GM19025 (cell line): ENCODE measurements at regions not wholly inside any gene's neighbourhood (a gene's known extent, or its start where the extent isn't known, plus 50 kb on each side); places are given as distances from the start of the nearest gene placed in this dataset.

Source experiments
- ATAC-seq: cut with Tn5 transposase; IDR thresholded peaks from one replicate; pipeline ENCODE4 v1.9.1; 2021; ENCODE audit warnings: mild to moderate bottlenecking, low read depth, moderate library complexity; ENCODE audit not compliant: unreplicated experiment

DNA sequence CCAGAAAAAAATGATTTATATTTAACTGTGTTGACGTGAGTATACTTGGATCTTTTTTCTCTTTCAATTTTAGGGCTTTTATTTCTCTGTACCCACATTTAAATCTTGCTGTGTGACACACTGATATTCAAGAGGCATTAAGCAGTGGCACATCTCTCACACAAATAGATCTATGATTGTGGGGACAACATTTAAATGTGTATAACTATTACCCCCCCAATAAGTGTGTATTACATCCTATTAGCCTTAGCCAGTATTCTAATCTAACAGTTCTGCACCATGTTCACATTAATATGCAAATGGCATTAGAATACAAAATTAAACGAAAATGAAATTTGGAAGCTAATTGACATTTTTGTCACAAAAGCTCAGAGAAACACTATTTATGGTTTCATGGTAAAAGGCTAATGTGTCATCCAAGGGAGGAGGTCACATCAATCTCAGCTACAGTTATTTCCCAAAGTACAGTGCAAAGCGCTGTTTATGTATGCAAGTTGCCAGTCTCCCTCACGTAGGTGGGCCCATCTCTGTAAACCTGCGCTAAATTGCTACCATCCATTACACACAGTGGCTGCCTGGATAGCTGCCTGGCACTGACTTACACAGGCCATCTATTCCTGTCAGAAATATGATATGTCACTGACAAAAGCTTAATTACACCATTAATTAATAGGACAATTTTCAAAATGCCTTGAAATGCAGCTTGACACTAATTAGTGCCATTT, 984.7 kb upstream of the PCDH9 start:
- no peak for ATAC-seq

DNA sequence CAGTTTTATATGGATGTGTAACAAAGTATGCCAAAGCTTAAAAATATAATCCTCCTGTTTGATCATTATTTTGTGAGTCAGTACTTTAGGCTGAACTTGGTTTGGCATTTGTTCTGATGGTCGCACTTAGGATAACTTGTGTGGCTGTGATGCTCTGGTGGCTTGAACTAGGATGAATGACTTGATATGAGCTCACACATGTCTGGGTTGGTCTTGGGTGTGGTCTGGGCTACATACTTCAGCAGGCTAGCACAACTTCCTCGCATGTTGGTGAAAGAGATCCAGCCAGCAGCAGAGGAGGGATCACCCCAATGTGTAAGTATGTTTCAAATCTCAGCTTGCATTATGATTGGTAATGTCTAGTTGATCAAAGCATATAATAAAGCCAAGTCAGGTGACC, 969.1 kb upstream of the PCDH9 start:
- ATAC-seq: no peak

DNA sequence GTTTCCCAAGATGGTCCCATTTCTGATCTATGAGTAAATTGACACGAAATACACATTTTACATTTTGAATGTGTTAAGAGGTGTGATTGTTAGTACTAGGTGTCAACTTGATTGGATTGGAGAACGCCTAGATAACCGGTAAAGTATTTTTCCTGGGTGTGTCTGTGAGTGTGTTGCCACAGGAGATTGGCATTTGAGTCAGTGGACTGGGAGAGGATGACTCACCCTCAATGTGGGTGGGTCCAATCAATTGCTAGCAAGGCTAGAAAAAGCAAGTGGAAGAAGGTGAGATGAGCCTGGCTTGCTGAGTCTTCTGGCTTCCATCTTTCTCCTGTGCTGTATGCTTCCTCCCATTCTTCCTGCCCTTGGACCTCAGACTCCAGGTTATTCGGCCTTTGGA, 960.7 kb upstream of the PCDH9 start:
- ATAC-seq: no peak

DNA sequence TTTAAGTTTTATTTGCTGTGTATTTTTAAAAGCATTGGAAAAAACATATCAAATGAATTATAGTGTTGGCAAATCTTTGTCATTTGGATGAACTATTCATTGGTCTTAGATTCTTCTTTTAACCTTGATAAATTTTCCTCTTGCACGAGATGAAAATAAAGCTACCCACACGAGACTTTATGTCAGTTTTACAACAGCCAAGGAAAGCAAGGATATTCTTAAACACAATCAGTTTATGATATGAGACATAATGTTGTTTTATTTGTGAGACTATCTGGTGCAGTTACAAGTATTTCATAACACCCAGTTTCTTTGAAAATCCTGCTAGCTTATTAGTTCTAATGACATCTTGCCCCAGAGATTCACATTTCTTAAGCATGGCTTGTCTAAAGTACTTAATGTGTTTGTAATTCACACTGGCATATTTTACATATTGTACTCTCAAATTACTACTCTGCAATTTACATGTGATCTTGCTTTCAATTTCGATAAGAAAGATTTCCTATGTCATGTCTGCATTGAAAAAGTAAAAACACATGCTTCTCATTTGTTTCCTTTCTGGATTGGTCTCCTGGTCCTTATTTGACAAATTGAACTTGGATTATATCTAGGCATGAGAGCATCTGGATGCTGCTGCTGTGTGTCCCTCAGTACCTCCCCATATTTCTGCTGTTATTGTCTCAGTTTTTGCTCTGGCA, 955.5 kb upstream of the PCDH9 start:
- no peak for ATAC-seq

DNA sequence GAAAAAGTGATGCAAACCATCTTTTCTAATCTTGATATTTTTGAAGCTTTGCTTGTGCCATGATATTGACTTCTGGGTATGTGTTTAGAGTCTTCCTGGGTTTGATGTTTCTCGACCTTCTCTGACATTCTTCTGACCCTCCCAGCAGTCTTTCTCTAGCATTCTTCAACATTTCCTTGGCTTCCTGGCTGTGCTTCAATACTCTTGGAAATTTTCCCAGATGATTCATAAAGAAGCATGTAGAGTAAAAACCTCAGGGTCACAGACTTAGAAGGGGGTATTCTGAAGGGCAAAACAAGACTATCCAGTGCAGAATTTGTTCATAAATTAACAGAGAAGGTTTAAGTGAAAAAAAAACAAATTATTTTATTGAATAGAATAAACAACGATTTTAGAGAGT, 946.3 kb upstream of the PCDH9 start:
- no peak for ATAC-seq

DNA sequence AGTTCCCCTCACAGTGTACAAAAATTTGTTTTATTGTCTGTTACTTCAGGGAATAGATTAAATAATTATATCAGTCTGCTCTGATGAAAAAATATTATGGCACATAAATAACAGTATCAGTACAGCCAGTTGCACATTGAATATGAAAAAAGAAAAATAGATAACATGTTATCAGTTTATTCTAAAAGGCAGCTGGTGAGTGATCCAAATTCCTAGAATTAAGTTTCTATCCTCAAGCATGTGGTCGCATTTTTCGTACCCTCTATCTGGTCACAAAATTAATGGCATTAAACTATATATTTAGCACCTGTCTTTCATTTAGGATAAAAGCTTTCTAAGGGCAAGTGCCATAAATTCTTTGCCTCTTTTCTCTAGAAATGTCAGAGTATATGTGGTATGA, 944.8 kb upstream of the PCDH9 start:
- ATAC-seq: no peak

DNA sequence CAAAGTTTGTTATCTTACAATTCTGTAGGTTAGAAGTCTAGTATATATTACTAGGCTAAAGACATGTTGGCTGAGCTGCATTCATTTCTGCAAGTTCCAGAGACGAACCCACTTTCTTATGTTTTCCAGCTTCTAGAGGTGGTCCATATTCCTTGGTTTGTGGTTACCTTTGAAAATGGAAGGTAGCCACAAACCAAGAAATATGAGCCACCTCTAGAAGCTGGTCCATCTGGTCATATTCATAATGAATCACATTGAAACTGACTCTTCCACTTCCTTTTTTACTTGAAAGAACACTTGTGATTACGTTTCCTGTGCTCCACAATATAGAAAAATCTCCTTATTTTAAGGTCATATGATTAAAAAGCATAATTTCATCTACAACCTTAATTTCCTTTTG, 943.0 kb upstream of the PCDH9 start:
- no peak for ATAC-seq

DNA sequence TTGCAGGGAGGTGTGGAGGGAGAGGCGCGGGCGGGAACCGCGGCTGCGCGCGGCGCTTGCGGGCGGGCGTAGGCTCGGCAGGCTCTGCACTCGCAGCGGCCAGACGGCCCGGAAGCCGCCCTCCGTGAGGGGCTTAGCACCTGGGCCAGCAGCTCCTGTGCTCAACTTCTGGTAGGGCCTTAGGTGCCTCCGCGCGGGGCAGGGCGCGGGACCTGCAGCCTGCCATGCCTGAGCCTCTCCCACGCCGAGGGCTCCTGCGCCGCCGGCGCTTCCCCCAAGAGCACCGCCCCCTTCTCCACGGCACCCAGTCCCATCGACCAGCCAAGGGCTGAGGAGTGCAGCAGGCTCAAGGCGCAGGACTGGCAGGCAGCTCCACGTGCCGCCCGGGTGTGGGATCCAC, 940.8 kb upstream of the PCDH9 start:
- ATAC-seq: no peak

DNA sequence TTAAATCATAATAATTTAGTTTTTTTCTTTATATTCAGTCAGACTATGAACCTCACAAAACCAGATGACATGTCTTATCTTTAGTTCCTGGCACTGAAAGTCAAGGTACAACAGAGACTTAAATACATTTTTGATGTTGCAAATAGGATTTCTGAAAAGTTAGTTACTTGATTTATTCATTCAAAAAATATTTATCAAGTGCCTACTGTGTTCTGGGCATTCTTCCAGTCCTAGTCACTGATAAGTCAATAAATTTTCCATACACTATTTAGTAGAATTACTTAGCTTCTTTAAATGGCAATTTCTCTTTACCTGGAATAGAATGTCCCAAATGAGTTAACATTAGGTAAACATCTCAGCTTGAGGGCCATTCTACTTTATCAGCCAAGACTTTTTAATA, 938.3 kb upstream of the PCDH9 start:
- no peak for ATAC-seq

DNA sequence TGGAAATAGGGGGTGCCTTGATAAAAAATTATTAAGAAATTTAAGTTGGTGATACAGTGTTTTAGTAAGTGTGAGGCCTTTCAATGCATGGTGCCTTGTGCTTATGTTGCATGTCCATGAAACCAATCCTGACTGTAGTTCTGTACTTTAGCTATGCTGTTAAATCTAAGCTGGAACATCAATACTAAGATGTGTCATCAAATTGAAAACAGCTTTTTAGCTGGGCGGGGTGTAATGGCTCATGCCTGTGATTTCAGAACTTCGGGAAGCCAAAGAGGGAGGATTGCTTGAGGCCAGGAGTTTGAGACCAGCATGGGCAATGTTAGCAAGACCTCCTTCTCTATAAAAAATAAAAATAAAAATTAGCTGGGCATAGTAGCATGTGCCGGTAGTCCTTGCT, 930.3 kb upstream of the PCDH9 start:
- ATAC-seq: no peak

DNA sequence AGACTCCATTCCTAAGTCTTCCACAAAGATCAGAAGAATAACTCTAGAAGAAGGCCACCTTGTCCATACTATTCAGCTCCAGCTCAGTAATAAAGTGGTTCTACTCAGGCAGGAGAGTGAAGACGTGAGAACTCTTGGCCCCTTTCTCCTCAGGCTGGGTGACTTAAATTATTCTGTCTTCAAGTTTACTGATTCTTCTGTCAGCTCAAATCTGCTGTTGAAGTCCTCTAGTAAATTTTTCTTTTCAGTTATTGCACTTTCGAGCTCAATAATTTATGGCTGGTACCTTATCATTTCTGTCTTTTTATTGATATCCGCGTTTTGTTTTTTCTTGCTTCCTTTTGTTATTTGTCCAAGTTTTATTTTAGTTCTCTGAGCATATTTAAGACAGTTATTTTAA, 922.3 kb upstream of the PCDH9 start:
- no peak for ATAC-seq

DNA sequence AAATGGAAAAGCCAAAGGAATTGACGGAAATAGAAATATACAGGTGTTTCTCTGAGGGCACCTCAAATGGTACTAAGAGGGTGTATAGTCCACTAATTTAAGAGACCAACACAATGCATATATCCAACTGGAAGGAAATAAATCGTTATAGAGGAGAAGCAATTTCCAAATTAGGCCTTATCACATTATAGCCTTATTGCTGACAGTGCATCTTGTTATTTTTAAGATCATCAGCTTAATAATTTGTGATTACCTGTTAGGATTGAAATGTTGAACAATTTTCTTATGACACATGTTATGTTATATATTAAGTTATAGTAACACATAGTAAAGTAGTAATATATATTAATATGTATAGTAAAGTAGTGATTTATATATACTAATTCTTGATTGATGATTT, 915.7 kb upstream of the PCDH9 start:
- ATAC-seq: no peak

DNA sequence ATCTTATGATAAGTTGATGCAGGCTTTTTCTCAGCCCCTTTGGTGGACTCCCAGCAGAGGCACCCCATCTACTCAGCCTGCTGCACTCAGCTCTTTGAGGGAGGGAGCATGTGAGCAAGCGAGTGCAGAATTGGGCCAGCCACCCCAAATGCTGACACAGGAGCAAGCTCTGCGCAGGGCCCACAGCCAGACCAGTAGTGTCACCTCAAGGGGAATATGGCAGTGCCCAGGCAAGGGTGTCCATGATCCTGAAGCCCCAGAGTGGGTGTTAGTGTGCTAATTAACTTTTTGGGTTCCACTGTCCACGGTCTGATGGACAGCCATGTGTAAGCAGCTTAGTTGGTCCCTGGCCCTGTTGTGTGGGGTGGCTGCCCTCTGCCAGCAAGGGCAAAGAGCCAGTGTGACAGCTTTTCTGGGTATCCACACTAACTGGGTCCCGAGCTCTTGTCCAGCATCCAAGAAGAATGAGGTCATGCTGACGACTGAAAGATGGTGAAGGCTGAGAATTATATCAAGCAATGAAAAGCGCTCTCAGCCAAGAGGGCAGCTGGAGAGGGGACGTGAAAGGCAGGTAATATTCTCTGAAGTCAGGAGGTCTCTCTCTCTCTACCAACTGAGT, 898.3 kb upstream of the PCDH9 start:
- ATAC-seq: no peak

DNA sequence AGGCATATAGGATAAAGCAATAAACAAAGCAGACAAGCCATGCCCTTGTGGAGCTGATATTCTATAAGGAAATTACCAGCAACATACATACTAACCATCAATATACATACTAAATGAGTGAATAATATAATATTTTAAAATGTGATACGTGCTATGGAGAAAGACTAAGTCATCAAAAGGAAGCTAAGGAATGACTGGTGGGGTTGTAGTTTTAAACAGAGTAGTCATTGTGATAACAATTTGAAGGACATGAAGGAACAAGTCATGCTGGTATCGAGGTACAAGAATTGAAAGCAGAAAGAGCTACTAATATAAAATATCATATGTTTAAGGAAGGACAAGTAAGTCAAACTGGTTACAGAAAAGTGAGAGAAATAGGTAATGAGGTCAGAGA, 894.9 kb upstream of the PCDH9 start:
- no peak for ATAC-seq

DNA sequence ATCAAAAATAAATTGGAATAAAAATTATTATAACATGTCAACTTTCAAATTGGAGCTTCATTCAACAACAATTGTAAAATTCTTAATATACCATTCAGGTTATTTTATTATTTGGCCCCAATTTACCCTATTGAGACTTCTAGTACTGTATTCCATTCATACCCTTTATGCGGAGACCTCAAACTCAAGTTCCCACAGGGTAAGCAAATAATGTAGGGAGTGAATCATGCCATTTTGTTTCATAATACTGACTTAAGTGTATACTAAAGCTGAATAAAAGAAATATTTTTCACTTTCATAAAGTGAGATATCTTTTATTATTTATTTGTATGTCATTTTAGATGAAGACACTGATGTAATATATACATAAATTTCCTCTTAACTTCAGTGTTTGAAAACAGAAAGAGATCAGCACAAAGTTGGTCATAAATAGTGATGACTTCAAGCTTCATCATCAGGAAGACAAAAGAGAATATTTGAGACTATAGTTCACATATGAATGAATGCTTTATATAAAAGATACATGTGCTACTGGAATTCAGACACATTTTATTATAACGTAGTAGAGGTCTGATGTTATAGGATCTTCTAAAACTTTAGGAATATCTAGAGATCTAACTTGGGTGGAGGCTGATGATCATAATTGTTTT, 894.4 kb upstream of the PCDH9 start:
- no peak for ATAC-seq

DNA sequence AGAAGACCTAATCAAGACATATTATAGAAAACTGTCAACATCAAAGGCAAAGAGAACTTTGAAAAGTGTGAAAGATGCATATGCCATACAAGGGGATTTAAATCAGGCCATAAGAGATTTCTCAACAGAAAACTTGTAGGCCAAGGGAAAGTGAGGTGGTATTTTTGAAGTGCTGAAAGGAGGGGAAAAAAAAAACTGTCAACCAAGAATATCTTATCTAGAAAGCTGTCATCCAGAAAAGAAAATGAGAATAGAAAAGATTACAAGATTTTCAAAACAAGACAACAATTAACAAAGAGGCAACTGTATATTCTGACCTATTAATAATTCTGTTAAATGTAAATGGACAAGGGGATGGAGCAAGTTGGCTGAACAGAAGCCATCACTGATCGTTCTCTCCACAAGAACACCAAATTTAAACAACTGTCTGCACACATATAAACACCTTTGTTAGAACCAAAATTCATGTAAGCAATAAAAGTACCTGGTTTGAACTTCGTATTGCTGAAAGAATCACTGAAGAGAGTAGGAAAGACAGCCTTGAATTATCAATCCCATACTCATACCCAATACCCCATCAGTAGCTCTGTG, 880.1 kb upstream of the PCDH9 start:
- no peak for ATAC-seq

DNA sequence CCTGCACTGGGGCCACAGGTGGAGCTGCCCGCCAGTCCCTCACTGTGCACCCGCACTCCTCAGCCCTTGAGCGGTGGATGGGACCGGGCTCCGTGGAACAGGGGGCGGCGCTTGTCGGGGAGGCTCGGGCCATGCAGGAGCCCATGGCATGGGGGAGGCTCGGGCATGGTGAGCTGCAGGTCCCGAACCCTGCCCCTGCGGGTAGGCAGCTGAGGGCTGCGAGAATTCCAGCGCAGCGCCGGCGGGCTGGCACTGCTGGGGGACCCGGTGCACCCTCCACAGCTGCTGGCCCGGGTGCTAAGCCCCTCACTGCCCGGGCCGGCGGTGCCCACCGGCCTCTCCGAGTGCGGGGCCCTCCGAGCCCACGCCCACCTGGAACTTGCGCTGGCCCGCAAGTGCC, 877.5 kb upstream of the PCDH9 start:
- no peak for ATAC-seq

DNA sequence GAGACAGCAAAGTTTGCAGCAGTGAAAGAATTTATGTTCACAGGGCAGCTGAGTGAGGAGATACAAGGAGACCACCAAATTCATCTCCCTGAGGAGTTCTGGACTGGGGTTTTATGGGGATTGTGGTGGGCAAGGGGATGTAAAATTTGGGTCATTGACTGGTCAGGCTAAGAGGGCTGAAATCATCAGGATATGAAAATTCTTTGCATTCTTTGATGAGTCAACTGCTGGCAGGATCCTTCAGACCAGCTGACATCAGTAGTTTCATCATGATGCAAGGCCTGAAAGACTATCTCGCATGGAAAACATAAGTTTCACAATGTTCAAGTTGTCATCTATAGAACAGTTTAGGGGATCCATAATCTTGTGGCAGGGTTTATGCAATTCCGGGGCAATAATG, 869.5 kb upstream of the PCDH9 start:
- no peak for ATAC-seq

DNA sequence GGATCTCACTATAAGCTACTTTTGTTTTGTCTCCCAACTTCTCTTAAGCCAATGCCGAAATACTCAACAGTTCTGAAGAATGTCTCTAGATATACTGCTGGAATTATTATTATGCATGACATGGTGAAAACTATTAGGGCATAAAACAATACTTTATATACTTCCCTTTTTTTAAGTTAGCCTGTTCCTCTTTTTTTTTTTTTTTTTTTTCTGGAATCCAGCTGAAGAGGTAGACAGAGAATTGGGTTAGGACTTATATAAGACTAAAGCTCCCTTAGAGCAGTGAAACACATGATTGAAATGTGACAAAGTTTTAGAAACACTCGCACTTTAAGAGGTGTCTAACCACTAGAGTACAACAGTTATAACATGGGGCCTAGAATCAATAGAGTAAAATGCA, 850.9 kb upstream of the PCDH9 start:
- no peak for ATAC-seq

DNA sequence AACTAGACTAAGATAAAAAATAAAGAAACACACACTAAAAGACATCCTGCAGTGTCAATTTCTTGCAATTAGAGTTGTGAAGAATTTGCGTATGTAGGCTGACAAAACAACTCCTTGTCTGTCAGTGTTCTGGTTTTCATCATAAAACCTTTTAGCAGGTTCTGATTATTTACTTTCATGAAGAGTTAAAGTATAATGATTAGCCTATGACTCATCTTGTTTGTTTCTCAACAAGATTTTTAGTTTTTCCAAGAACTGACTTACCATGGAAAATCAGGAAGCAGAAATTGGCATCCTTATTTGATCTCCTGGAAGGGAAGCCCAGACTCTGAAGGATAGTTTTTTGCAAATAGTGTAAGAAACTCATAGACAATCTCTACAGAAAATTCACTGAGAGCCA, 848.7 kb upstream of the PCDH9 start:
- ATAC-seq: no peak

DNA sequence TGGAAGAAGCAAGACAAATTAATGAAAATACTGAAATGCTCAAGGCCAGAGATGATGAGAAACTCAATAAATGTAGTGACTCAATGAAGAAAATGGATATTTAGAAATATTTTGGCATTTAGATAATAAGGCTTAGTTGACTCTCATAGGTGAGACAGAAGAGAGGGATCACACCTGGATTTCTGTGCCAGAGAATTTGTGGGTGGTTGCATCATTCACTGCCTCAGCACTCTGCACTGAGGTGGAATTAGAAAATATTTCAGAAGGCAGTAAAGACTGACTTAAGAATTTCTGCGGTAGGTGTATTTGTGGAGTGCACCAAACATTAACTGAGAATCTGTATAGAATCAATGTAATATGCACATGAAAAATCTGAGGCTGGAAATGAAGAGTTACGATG, 848.3 kb upstream of the PCDH9 start:
- ATAC-seq: no peak
